ENCODE measurements at regions not wholly inside any gene's neighbourhood (a gene's known extent, or its start where the extent isn't known, plus 50 kb on each side); places are given as distances from the start of the nearest gene placed in this dataset.

DNA sequence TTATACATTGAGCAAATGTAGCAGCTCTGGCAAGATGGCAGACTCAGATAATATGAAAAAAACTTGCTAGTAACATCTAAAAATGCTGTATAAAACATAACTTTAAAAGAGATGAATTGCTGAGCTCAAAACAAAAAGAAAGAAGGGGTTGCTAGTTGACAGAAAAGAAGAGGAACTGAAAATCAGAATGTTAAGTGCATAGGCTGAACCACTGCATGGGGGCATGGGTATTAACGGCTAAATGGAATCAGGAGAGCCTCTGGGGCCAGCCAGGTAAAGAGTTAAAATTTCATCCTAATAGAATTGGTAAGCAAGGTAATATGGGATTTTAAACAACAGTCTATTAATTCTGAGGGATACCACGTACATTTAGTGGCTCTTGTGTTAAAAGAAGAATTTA, 146.8 kb downstream of the SMC2 start:
- no peak for TF ChIP-seq EP300 (IDR thresholded peaks at IDR 0.05)
- TF ChIP-seq CTCF (IDR thresholded peaks at IDR 0.05), result no peak
